IMR-90 (cell line): ENCODE measurements at regions not wholly inside any gene's neighbourhood (a gene's known extent, or its start where the extent isn't known, plus 50 kb on each side); places are given as distances from the start of the nearest gene placed in this dataset.
"Not testable (repeated sequence)": the region's sequence is repeated elsewhere in the genome, so short reads cannot be mapped to it uniquely, and the experiment has no call there.

ENCODE experiments used
- ATAC-seq: fragments of 200-7000 bp; cut with Tn5 transposase; 2 replicates; pipeline ENCODE4 v1.9.1; 2020; ENCODE audit warnings: low read depth, mild to moderate bottlenecking, moderate library complexity
- BruUV-seq: library from RNA; stranded (reverse); fragments of 400-500 nt; replicated peaks from 2 replicates; lab custom pipeline; 2021; lab: Mats Ljungman, UMichigan
- CTCF ChIA-PET: fragments of 300-600 bp; formaldehyde crosslinking; extraction: SDS; loops from one replicate; lab custom pipeline; 2021; ENCODE audit warnings: antibody characterized with exemption; lab: Yijun Ruan, JAX
- POLR2A ChIA-PET: fragments of 300-600 bp; sonication (Branson Sonifier 250); formaldehyde crosslinking; loops from one replicate; lab custom pipeline; 2022; ENCODE audit warnings: antibody characterized with exemption; ENCODE audit not compliant: unreplicated experiment; lab: Charles Lee
- DNase-seq: peaks from one replicate; pipeline ENCODE4 v3.0.0; 2013
- H2AFZ ChIP-seq: replicated peaks from 2 replicates; pipeline ENCODE3; 2013; ENCODE audit warnings: low read length, mild to moderate bottlenecking; ENCODE audit not compliant: poor library complexity
- H2AK5ac ChIP-seq: 2 replicates; pipeline ENCODE4 v1.6.1; 2013; ENCODE audit warnings: low read depth, low read length, inconsistent platforms
- H2AK9ac ChIP-seq: replicated peaks from 2 replicates; pipeline ENCODE3; 2013; ENCODE audit warnings: mild to moderate bottlenecking, low read depth, low read length, moderate library complexity; ENCODE audit not compliant: poor library complexity
- H2BK120ac ChIP-seq: 2 replicates; pipeline ENCODE4 v1.6.1; 2013; ENCODE audit warnings: low read depth, low read length, inconsistent platforms
- H2BK15ac ChIP-seq: 3 replicates; pipeline ENCODE4 v1.6.1; 2013; ENCODE audit warnings: low read depth, low read length, inconsistent platforms
- H2BK20ac ChIP-seq: 2 replicates; pipeline ENCODE4 v1.6.1; 2013; ENCODE audit warnings: low read depth, mild to moderate bottlenecking, inconsistent platforms, low read length, moderate library complexity
- H2BK5ac ChIP-seq: 2 replicates; pipeline ENCODE4 v1.6.1; 2013; ENCODE audit warnings: mild to moderate bottlenecking, low read depth, low read length, inconsistent platforms; ENCODE audit not compliant: poor library complexity, severe bottlenecking
- H3K14ac ChIP-seq: replicated peaks from 2 replicates; pipeline ENCODE4 v1.6.1; 2013; ENCODE audit warnings: low read depth, low read length, inconsistent platforms
- H3K18ac ChIP-seq: 2 replicates; pipeline ENCODE4 v1.6.1; 2013; ENCODE audit warnings: low read depth, low read length, control low read depth
- H3K23ac ChIP-seq: 2 replicates; pipeline ENCODE4 v1.6.1; 2013; ENCODE audit warnings: low read depth, low read length, inconsistent platforms
- H3K27ac ChIP-seq: 2 replicates; pipeline ENCODE4 v1.5.1; 2013; ENCODE audit warnings: mild to moderate bottlenecking, control low read depth, low read length; ENCODE audit not compliant: insufficient read depth
- H3K27me3 ChIP-seq: 2 replicates; pipeline ENCODE4 v1.6.1; 2013; ENCODE audit warnings: low read length; ENCODE audit not compliant: control insufficient read depth, insufficient read depth
- H3K36me3 ChIP-seq: 2 replicates; pipeline ENCODE4 v1.6.1; 2013; ENCODE audit warnings: low read length, mixed read lengths; ENCODE audit not compliant: control insufficient read depth, insufficient read depth
- H3K4ac ChIP-seq: 2 replicates; pipeline ENCODE4 v1.6.1; 2013; ENCODE audit warnings: low read depth, low read length, inconsistent platforms
- H3K4me1 ChIP-seq: 2 replicates; pipeline ENCODE4 v1.6.1; 2013; ENCODE audit warnings: low read length, mixed read lengths; ENCODE audit not compliant: control insufficient read depth, insufficient read depth
- H3K4me2 ChIP-seq: 2 replicates; pipeline ENCODE4 v1.6.1; 2013; ENCODE audit warnings: low read depth, mild to moderate bottlenecking, control low read depth, low read length, moderate library complexity
- H3K4me3 ChIP-seq: 2 replicates; pipeline ENCODE4 v1.5.1; 2013; ENCODE audit warnings: low read depth, mild to moderate bottlenecking, control low read depth, low read length, moderate library complexity; ENCODE audit not compliant: insufficient read depth
- H3K56ac ChIP-seq: 2 replicates; pipeline ENCODE4 v1.6.1; 2013; ENCODE audit warnings: low read length, inconsistent platforms; ENCODE audit not compliant: insufficient read depth; ENCODE audit errors: extremely low read depth
- H3K79me1 ChIP-seq, 2 experiments: 2 replicates each; pipeline ENCODE4 v1.6.1; 2013; ENCODE audit warnings: low read length in 2 of 2, inconsistent platforms in 1 of 2, low read depth in 1 of 2
- H3K9ac ChIP-seq: 2 replicates; pipeline ENCODE4 v1.6.1; 2013; ENCODE audit warnings: low read depth, low read length, control low read depth
- H3K9me1 ChIP-seq: 2 replicates; pipeline ENCODE4 v1.6.1; 2013; ENCODE audit warnings: low read length, inconsistent platforms; ENCODE audit not compliant: insufficient read depth
- H3K9me3 ChIP-seq: 2 replicates; pipeline ENCODE4 v1.6.1; 2013; ENCODE audit warnings: low read length; ENCODE audit not compliant: control insufficient read depth, insufficient read depth
- H4K20me1 ChIP-seq: 2 replicates; pipeline ENCODE4 v1.6.1; 2013; ENCODE audit warnings: low read length, inconsistent platforms; ENCODE audit not compliant: insufficient read depth
- H4K5ac ChIP-seq: 2 replicates; pipeline ENCODE4 v1.6.1; 2013; ENCODE audit warnings: mild to moderate bottlenecking, low read depth, low read length, control low read depth
- H4K8ac ChIP-seq, 2 experiments: 2 replicates each; pipeline ENCODE4 v1.6.1; 2013; ENCODE audit warnings: low read depth in 2 of 2, low read length in 2 of 2, control low read depth in 1 of 2, inconsistent platforms in 1 of 2
- H4K91ac ChIP-seq: 2 replicates; pipeline ENCODE4 v1.6.1; 2013; ENCODE audit warnings: low read depth, low read length, inconsistent platforms; ENCODE audit not compliant: insufficient read depth
- WGBS, 2 experiments: methylation state at CpG; one replicate each; pipeline versions ENCODE4 v1.1.5 to v1.1.7; 2013; ENCODE audit warnings: missing lambda C conversion rate in 2 of 2; ENCODE audit not compliant: insufficient read length in 1 of 2; ENCODE audit errors: extremely low coverage in 2 of 2; 5-methylcytosine and 5-hydroxymethylcytosine counted together
- dilution Hi-C: fragments of 300-500 bp; cut with HindIII; formaldehyde crosslinking; loops from one replicate; pipeline ENCODE4 v1.14.3; 2018; ENCODE audit warnings: low sequenced_read_pairs; ENCODE audit not compliant: unreplicated experiment
- in situ Hi-C: fragments of 300-500 bp; cut with MboI; formaldehyde crosslinking; loops from 3 replicates; pipeline ENCODE4 v1.14.3; 2019; ENCODE audit warnings: low sequenced_read_pairs, inconsistent platforms, mixed read lengths
- intact Hi-C: fragments of 100-400 bp; cut with micrococcal nuclease; formaldehyde crosslinking; loops from 2 replicates; pipeline ENCODE4 v1.10.0; 2022

DNA sequence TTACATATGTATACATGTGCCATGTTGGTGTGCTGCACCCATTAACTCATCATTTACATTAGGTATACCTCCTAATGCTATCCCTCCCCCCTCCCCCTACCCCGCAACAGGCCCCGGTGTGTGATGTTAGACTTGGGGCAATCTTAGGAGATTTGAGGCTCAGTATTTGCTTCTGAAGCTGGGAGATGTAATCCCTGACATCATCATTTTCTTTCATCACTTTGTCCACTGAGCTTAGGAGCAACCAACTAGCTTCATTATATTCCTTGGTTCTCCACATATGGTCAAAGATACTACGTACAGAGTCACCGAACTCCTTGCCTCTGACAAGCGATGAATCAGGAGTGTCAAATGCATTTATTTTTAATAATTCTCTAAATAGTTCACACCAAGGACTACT lies 239.7 kb upstream of the CYRIA start:
- H3K9me1 ChIP-seq, H3K27ac ChIP-seq, ATAC-seq, BruUV-seq, H2AK9ac ChIP-seq, H2BK120ac ChIP-seq, H3K36me3 ChIP-seq, H2AK5ac ChIP-seq, H3K4me3 ChIP-seq, H3K18ac ChIP-seq, H3K23ac ChIP-seq, H4K20me1 ChIP-seq, H3K9ac ChIP-seq, H2AFZ ChIP-seq, H2BK15ac ChIP-seq, in situ Hi-C loops, H3K9me3 ChIP-seq, CTCF ChIA-PET, H3K79me1 ChIP-seq, dilution Hi-C loops, H3K27me3 ChIP-seq, H2BK20ac ChIP-seq, H3K4me2 ChIP-seq, H2BK5ac ChIP-seq, H3K14ac ChIP-seq, POLR2A ChIA-PET, H4K5ac ChIP-seq, H3K4ac ChIP-seq, H3K4me1 ChIP-seq, H3K56ac ChIP-seq, H4K91ac ChIP-seq, H4K8ac ChIP-seq, intact Hi-C loops, DNase-seq: not testable (repeated sequence)
- no CpG with 5 or more reads among the region's 5 CpGs for WGBS, 2 experiments
